Loucy (cell line): ENCODE measurements at regions not wholly inside any gene's neighbourhood (a gene's known extent, or its start where the extent isn't known, plus 50 kb on each side); places are given as distances from the start of the nearest gene placed in this dataset.
"Not testable (repeated sequence)": the region's sequence is repeated elsewhere in the genome, so short reads cannot be mapped to it uniquely, and the experiment has no call there.

Experiments
- CTCF ChIP-seq: fragments of 200-600 bp; sonication (generic); conservative IDR thresholded peaks from 2 replicates; pipeline ENCODE4 v1.5.1; 2014; ENCODE audit warnings: mild to moderate bottlenecking, antibody characterized with exemption, low read length
- EZH2phosphoT487 ChIP-seq: fragments of 200-600 bp; IDR thresholded peaks from 2 replicates; pipeline ENCODE4 v1.6.1; 2018; ENCODE audit warnings: antibody characterized with exemption, mild to moderate bottlenecking, moderate library complexity, borderline replicate concordance

- TF ChIP-seq CTCF: peak; percentile 56
- not testable (repeated sequence) for TF ChIP-seq EZH2phosphoT487
Measured at GRCh38 chr15:77900331-77900963, 177.1 kb downstream of the TBC1D2B start.
